ENCODE measurements at regions not wholly inside any gene's neighbourhood (a gene's known extent, or its start where the extent isn't known, plus 50 kb on each side); places are given as distances from the start of the nearest gene placed in this dataset.

DNA sequence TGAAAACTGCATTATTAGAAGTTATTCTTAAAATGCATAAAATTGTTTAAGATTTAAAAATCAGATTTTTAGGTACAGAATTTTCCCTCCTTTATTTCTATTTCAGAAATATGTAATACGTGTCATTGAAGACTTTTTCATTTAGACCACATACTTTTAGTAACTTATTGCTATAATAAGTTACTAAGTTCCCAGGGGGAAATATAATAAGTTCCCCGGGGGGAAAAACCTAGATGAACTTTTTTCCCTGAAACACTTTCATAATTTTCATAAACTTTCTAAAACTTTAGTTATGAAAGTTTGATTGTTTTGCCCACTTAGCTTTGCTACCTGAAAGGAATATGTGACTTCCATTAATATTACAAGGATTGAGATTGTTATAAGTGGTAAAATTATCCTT, 1341.5 kb upstream of the IGFBP7 start:
- in situ Hi-C loops (cut with HindIII; ENCODE audit: extremely low pct_ligation_motif_present, low pct_unique_long_range_greater_than_20kb) (no loop called here), intact Hi-C loops (cut with micrococcal nuclease; ENCODE audit: unreplicated experiment) (no loop called here)
- no peaks in the 10 kb centered on the region for H4K20me1 ChIP-seq (ENCODE audit: insufficient read depth, low read length)
- peaks cover 27% of the 10 kb centered on the region for H3K9me3 ChIP-seq (ENCODE audit: low read length)
- H3K27me3 ChIP-seq (ENCODE audit: control insufficient read depth in 1 of 2, insufficient read depth in 2 of 2, low read length in 2 of 2) = no peaks in the 10 kb centered on the region
- TF ChIP-seq, protein P1, sequence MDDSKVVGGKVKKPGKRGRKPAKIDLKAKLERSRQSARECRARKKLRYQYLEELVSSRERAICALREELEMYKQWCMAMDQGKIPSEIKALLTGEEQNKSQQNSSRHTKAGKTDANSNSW (CRISPR knock-in tag; IDR thresholded peaks at IDR 0.05; ENCODE audit: borderline replicate concordance) = no peak
- TF ChIP-seq POLR2G (IDR thresholded peaks at IDR 0.05; ENCODE audit: low read depth, low read length) (no peak), ZNF451 (CRISPR knock-in tag; IDR thresholded peaks at IDR 0.05) (no peak), RCOR2 (CRISPR knock-in tag; IDR thresholded peaks at IDR 0.05) (no peak), ZBTB8A (CRISPR knock-in tag; IDR thresholded peaks at IDR 0.05; ENCODE audit: borderline replicate concordance, low read depth) (no peak), ZNF761 (CRISPR knock-in tag; conservative IDR thresholded peaks at IDR 0.05) (no peak), ZNF749 (CRISPR knock-in tag; IDR thresholded peaks at IDR 0.05; ENCODE audit: borderline replicate concordance) (no peak), ZNF468 (CRISPR knock-in tag; IDR thresholded peaks at IDR 0.05) (no peak), MYNN (CRISPR knock-in tag; IDR thresholded peaks at IDR 0.05; ENCODE audit: low read depth) (no peak)
- TF ChIP-seq, protein P2, sequence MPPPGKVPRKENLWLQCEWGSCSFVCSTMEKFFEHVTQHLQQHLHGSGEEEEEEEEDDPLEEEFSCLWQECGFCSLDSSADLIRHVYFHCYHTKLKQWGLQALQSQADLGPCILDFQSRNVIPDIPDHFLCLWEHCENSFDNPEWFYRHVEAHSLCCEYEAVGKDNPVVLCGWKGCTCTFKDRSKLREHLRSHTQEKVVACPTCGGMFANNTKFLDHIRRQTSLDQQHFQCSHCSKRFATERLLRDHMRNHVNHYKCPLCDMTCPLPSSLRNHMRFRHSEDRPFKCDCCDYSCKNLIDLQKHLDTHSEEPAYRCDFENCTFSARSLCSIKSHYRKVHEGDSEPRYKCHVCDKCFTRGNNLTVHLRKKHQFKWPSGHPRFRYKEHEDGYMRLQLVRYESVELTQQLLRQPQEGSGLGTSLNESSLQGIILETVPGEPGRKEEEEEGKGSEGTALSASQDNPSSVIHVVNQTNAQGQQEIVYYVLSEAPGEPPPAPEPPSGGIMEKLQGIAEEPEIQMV (CRISPR knock-in tag; IDR thresholded peaks at IDR 0.05; ENCODE audit: low read depth) = no peak
- FAIRE-seq (no peak), DNase-seq (ENCODE audit: low spot score) (no peak), ATAC-seq (no peak)
- 0% methylated on average over 2 of the region's 2 CpGs for WGBS (ENCODE audit: low lambda C conversion rate)
- ChIA-PET POLR2A (no interaction called here), CTCF (ENCODE audit: low intra/inter-chr PET ratio, low total read pairs) (no interaction called here)
- H3K36me3 ChIP-seq (replicated peaks in 1 of 2; ENCODE audit: control insufficient read depth in 1 of 2, insufficient read depth in 2 of 2, low read length in 2 of 2) = no peaks in the 10 kb centered on the region
- no peak overlapping the region for H3K27ac ChIP-seq (ENCODE audit: extremely low read length, insufficient read depth, low read length)
- no TSS peak for BruUV-seq (replicated peaks)
- no peaks in the 10 kb centered on the region for H3K79me2 ChIP-seq (ENCODE audit: insufficient read depth, low read length)
- H3K4me2 ChIP-seq (ENCODE audit: low read depth, low read length) = no peak overlapping the region
- no peak overlapping the region for H3K4me3 ChIP-seq (replicated peaks in 1 of 3; ENCODE audit: insufficient read depth in 1 of 3, low read depth in 2 of 3, low read length in 3 of 3)
- no peaks in the 10 kb centered on the region for H3K4me1 ChIP-seq (ENCODE audit: insufficient read depth, low read length)
- H3K9ac ChIP-seq (ENCODE audit: insufficient read depth, low read depth, low read length) = no peak overlapping the region
- H2AFZ ChIP-seq (ENCODE audit: low read length) = no peak overlapping the region

Measured in HepG2 (cell line).